ENCODE measurements at regions not wholly inside any gene's neighbourhood (a gene's known extent, or its start where the extent isn't known, plus 50 kb on each side); places are given as distances from the start of the nearest gene placed in this dataset.
"Not testable (repeated sequence)": the region's sequence is repeated elsewhere in the genome, so short reads cannot be mapped to it uniquely, and the experiment has no call there.

DNA sequence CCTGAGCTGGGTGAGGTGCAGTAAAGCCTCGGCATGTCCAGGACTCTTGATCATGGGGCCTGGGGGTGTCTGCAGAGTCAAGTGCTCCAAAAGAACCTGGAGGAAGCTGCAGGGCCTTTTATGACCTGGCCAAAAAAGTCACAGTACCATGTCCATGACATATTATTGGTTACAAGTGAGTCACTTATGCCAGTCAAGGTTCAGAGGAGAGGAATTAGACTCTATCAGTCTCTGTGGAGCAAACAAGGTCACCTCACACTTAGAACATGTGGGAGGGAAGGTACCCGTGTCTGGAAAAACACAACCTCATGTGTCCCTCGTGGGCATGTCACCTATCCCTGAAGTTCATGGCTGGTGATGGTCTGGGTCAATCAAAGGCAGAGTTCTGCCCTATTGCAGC is 465.7 kb downstream of the FBXO15 start:
- no peak for DNase-seq (ENCODE audit: low read depth)

DNA sequence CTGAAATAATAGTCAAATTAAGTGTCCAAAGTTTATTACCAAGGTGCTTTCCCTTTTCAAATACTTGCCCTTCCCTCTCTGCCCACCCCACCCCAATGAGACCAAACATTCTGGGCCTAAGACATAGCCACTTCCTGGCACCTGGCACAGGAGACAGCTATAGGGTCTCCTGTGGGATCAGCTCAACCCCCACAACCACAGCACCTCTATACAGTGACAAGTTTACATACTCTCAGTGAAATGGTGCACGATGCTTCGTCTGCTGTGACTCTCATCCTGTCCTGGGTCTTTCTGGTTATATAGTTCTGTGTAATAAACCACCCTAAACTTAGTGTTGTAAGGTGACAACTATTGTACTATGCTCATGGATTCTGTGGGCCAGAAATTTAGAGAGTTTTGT is 466.2 kb downstream of the FBXO15 start:
- DNase-seq (ENCODE audit: low read depth) = no peak

DNA sequence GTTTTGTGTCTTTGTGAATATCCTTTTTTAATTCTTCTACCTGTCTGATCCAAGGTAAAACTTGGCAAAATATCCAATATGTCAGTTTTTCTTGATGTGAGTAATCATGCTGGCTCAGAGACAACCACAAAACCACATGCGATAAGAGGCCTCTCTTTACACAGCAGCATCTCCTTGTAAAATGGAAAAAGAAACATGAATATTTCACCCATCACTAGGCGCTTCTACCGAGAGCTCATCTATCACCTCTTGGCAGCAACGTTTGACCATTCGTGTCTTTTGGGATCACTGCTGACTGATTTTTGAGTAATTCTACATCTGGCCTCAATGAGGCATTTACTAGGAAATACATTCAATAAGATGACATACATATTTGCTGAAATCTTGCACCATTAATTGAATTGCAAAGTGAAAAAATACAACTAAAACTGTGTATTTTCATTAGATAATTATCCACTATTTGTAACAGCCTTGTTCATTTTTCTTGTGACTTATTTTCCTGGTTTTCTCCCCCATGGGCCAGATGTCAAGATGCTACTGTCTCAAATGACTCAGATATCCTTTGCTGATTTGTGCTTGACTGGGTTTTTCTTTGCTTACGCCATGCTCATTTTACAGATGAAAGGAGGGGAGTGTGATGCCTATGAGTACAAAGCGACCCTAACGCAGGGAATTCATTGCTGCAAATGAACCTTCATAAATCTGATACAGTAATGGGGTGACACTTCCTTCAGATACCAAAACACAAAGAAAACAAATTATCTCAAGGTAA is 467.5 kb downstream of the FBXO15 start:
- DNase-seq (ENCODE audit: low read depth) = peak; percentile 58

DNA sequence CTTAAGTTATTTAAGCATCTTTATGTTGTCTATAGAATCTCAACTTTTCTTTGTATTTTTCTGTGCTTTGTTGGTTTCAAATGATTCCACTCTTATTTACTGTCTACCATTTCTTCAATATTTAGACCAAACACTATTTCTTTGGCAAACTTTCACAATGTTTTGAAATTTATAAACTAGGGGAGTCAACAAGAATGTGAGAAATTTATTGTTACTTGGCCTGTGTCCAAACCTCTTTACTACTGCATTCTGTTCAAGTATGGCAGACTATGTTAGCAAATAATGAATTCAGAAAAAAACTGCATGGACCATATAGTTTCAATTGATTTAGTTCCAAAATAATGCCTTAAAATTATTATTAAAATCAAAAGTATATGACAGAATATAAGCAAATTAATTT is 470.2 kb downstream of the FBXO15 start:
- peak; percentile 63 for DNase-seq (ENCODE audit: low read depth)

DNA sequence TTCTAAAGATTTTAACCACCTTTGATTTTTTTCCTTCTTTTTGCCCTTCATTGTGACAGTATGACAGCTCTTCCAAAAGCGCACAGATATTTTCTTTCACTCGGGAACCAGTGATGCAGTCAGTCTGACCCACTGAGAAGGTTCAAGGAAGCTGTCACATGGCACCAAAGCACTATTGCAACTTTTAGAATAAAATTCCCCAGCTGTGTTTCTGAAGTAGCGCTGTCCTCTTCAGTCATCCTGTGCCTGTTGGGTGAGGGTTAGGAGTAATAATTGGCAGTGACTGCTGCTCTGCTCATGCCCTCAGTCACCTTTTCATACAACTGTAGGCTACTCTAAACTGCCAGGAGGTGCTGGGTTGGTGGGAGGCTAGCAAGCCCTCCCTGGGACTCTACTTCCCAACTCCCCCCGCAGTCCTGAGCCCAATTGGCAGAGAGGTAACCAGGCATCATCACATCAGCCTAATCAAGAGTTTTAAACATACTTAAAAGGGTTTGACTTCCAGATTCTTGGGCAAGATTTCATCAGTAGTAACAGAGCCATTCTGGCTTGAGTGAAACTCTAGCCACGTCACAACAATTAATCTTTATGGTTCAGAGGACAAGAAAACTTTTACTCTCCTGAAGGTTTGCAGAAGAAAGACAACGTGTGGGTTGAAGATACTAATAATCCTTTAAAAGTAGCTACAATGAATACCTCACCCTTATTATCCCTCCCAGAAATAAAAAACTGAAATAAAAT is 473.3 kb downstream of the FBXO15 start:
- DNase-seq (ENCODE audit: low read depth) = no peak

DNA sequence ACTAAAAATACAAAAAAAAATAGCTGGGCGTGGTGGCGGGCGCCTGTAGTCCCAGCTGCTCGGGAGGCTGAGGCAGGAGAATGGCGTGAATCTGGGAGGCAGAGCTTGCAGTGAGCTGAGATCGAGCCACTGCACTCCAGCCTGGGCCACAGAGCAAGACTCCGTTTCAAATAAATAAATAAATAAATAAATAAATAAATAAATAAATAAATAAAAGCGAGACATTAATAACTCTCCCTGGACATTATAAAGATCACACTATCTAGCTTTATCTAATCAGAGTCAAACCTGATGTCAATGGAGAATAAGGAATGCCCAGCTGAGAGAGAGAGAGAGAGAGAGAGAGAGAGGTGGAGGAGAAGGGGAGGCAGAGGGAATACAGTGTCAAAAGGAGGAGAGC is 476.2 kb downstream of the FBXO15 start:
- DNase-seq (ENCODE audit: low read depth) = not testable (repeated sequence)

DNA sequence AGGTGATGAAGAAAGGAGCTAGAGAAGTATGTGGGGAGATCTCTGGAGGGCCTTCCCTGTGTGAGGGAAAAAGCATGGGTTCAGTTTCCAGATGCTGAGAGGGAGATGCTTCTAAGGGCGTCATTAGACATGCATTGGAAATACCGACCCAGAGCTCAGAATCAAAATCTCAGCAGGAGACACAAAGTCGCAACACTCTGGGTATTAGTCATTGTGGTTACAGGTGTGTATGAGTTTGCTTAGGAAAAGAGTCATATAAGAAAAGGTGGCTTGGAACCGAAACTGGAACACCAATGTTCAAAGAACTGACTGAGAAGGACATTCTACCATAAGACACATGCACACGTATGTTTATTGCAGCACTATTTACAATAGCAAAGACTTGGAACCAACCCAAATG is 477.1 kb downstream of the FBXO15 start:
- DNase-seq (ENCODE audit: low read depth) = no peak

DNA sequence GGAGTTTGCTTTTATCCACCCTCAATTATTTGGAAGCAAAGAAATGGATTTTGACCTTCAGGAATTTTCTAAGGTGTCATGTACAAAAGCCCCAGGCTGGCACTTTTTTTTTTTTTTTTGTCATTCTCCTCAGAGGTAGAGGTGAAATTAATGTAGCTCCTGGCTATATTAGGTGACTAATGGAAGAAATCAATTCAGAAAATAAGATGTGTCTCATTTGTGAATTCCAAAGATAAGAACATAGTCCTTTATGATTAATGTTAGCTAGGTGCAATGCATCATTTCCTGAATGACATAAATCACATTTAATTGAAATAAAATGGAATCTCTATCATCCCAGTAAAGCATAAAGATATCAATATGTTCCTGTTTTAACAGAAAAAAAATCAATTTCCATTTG is 477.6 kb downstream of the FBXO15 start:
- no peak for DNase-seq (ENCODE audit: low read depth)

DNA sequence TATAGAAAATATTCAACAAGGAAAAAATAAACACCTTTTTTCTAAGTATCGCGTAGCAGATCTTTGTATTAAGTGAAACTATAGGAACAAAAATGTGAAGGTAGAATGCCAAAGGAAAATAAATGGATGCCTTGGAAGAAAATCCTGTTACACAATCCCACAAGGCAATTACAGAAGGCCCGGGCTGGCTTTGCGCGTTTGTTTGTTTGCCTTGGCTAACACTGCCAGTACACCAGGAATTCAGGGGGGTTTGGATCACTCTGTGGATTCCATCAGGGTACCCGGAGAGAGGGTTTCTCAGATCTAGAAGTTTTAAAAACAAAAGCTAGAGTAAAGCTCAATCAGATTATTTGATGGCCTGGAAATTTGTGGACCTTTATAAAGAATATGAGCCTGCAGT is 478.3 kb downstream of the FBXO15 start:
- peak; percentile 34 for DNase-seq (ENCODE audit: low read depth)

DNA sequence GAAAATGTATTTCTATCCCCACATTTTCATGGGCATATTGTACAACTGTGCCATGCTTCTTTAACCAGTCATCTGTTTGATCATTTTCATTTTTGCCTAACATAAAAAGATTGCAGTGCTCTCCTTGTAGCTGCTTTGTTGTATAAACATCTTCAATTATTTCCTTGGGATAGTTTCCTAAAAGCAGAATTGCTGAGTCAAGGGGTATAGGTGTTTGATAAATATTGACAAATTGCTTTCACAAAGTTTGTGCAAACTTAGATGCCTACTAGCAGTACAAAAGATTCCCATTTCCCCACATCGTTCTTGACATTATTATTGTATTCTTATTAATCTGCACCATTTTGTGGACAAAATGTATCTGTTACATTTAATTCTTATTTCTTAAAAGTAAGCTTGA is 479.6 kb downstream of the FBXO15 start:
- DNase-seq (ENCODE audit: low read depth) = no peak

DNA sequence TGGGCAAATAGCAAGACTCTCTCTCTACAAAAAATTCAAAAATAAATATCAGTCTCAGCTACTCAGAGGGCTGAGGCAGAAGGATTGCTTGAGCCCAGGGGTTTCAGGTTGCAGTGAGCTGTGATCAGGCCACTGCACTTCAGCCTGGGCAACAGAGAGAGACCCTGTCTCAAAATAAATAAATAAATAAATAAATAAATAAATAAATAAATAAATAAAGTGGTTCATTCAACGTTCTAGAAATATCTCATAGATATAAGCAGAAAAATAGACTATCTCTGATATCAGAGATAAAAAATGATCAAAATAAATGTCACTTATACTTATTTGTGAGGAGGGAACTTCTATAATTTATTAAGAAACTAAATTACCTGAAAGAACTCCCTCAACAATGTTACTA is 480.9 kb downstream of the FBXO15 start:
- no peak for DNase-seq (ENCODE audit: low read depth)

DNA sequence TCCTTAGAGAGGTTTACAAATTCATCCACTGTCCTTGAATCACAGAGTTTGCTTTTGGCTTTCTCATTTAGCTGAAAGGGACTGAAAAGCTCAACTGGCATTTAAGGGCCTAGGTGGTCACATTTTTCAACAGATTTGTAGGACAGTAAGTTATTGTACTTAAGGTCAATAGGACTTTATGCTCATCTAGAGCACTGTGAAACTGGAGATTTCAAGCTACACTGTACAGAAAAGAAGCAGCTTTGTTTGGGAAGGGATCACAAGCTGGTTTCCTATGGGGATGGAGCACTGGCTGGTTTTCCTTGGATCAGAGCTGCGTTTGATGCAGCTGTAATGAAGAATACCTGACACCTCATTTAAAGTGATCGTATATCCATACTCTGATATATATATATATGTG is 482.7 kb downstream of the FBXO15 start:
- no peak for DNase-seq (ENCODE audit: low read depth)

DNA sequence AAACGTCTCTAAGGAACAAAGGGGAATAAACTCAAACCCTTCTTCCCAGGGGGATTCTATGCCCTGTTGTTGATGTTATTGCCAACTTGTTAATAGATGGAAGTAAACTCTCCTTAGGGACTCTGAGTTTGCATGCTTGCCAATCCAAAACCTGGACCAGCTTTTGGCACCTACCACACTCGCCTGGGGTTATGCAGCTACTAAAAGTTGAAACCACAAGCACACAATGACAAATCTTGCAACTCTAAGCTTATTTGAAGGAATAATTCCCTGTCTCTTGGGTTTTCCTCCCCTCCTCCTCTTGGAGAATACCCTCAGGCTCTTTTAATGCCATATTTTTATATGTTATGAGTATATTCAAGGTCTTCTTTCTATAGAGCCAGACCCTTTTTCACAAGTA is 484.1 kb downstream of the FBXO15 start:
- DNase-seq (ENCODE audit: low read depth) = no peak

DNA sequence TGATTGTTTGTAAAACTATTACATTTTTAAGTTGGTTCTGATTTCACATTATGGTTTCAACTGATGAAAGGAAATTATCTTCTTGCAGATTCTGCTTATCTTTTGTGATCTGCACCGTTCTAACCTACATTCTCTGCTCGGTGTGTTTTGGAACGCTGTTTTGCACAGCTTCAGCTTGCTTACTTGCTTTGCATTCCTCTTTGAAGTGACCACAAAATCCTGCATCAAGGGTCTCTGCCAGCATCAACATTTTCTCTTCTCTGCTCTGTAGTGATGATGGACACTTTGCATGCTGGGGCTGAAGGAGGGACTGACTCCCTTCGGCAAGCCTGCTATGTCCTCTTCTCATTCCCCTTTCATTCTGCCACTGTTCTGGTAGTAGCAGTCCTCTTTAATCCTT is 485.2 kb downstream of the FBXO15 start:
- DNase-seq (ENCODE audit: low read depth) = no peak

DNA sequence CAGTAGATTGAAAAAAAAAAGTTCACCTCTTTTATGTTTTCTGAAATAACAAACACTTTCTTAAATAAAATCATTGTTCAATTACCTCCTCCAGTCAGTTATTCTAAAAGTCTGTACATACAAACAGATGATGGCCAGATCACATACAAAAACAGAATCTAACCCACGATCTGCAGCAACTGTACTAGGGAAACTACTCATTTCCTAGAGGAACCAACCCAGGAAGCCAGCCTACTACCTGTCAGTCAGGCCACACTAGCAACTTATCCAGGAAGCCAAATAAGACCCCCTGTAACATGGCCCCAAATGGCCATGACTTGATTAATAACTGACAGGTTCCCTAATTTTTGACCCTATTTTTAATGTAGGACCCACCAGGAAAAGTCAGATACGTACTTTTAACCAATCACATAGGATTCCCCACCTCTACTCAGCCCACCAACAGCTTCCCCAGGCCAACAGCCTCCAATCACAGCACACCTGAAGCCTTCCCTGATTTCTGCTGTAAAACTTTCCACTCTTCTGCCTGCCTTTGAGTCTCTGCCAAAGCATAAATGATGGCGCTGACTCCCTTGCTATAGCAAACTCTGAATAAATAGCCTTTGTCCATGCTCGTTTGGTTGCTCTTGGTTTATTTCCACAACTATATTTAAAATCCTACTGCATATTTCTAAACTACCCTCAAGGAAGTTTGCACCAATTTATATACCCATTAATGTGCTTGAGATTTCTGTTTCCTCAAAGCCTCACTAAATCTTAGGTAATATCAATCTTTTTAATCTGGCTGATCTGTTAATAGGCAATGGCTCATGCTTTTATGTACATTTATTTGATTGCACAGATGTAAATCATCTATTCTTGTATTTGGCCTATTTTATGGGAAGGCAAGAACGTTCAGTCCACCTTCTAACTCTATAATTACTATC is 486.4 kb downstream of the FBXO15 start:
- no peak for DNase-seq (ENCODE audit: low read depth)

DNA sequence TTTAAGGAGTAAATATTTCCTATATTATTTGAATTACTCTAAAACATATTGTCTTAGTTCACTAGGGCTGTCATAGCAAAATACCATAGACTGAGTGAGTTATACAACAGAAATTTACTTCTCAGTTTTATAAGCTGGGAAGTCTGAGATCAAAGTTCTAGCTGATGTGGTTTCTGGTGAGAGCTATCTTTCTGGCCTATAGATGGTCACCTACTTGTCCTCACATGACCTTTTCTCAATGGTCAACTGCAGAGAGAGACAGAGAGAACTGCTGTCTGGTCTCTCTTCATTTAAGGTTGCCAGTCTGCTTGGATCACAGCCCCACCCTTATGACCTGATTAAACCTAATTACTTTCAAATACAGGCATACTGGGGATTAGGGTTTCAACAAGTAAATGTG is 490.9 kb downstream of the FBXO15 start:
- no peak for DNase-seq (ENCODE audit: low read depth)

DNA sequence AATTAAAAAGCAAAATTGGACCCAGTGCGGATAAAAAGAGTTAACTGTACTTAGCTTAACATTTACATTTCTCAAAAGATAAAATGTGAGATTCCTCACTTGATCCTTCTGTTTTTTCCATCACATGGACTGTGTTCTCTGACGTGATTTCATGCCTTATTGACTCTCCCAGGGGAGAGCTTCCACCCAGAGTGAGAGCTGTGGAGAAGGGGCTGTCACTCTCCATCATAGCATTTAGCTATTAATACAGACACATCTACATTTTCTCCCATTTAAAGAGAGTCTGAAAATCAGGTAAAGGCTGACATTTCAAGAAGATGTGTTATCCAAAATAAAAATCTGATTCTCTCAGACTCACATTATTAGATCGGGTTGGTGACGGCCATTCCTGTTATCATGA is 493.8 kb downstream of the FBXO15 start:
- no peak for DNase-seq (ENCODE audit: low read depth)

DNA sequence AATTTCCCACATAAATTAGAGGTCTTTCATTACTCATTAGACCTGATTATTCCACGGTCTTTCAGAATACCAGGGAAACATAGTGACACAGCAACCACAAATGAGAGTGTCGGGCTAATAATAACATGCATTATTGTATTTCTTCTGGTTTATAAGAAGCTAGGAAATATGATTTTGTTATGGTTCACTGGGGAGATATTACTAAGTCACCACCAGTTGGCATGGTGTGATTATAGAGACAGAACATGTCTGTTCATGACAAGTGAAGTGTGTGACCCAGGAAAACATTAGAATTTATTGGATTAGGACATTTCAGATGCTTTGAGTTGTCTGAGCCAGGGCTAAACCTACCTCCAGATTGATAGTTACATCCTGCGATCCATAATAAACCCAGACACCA is 494.4 kb downstream of the FBXO15 start:
- no peak for DNase-seq (ENCODE audit: low read depth)

DNA sequence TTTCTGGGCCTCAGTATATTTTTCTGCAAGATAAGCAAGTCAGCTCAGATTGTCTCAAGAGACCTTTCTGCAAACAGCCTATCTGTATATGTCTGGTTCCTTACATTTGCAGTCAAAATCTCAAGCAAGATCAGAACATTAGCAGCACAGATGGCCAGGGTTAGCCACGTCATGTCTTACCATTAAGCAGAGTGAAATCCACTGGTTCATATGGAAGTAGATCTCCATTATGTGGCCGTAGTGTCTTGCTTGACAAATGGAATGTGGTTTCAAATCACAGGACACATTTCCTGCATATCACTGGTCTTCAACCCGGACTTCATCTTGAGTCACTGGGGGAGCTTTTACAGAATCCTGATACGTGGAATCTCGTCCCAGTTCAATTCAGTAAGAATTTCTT is 500.2 kb downstream of the FBXO15 start:
- DNase-seq (ENCODE audit: low read depth) = no peak

DNA sequence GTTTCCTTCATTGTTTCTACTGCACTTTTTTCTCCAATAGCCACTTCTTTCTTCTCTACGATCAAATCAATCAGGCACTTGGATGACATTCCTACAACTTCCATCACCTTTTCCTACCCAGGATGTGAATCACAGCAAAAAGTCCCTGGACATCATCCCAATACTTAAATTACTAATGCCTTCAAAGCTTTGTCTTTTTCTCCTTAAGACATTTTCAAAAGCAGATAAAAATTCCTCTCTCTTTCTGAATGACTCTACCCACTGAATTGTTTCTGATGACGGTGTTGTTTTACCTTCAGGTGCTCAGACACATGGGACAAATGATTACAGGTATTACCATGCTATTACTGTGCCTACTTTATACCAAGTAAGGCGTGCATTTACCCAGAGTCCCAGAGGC is 500.9 kb downstream of the FBXO15 start:
- peak; percentile 21 for DNase-seq (ENCODE audit: low read depth)

DNA sequence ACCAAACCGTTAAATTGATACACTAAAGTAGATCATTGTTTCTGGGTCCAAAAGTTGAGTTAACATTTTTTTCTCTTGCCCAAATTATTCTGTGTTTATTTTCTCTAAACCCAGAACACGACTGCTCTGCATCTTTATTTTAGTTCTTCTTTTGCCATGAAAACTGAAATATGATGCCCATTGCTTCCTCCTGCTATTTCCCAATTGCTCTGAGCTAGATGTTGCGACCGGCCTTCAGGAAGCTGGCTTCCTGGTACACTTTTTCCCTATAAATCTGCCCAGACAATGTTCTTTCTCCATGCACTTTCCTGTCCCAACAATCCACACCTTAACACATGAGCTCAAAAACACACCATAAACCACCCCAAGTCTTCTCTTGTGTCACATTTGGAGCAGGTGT is 501.4 kb downstream of the FBXO15 start:
- no peak for DNase-seq (ENCODE audit: low read depth)

DNA sequence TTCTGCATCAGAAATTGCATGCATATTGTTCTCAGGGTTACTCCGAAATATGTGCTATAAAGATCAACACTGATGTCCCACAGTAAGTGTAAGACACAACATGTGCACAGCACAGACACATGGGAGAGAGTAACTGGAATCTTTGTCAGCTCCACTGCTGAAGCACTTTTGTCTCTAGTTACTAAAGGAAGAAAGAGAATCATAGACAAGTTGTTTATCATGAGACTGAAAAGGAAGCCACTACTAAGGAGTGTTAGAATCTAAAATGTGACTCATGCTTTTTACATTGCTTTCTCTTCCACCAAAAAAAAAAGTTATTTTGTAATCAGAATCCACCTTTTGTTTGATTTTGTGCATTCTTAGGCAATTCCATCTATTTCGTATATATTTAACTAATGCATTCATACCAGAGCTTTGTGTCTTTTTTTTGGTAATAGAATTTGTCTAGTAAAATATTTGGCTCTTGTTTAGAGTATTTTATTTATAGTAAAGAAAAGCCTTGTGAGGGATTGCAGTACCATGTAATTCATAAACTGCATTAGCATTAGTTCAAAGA is 502.4 kb downstream of the FBXO15 start:
- DNase-seq (ENCODE audit: low read depth) = peak; percentile 7
